Esophagus (tissue), 2 donors: ENCODE measurements at regions not wholly inside any gene's neighbourhood (a gene's known extent, or its start where the extent isn't known, plus 50 kb on each side); places are given as distances from the start of the nearest gene placed in this dataset.
"Not testable (repeated sequence)": the region's sequence is repeated elsewhere in the genome, so short reads cannot be mapped to it uniquely, and the experiment has no call there.

Experiments used
- H3K27ac ChIP-seq, 2 donors: one replicate each; pipeline ENCODE4 v1.5.1; 2013; ENCODE audit warnings: low read depth in 2 of 2, mild to moderate bottlenecking in 2 of 2, inconsistent platforms in 1 of 2, low read length in 1 of 2, moderate library complexity in 1 of 2
- H3K27me3 ChIP-seq, 2 donors: one replicate each; pipeline ENCODE4 v1.6.1; 2013; ENCODE audit warnings: low read length in 2 of 2, control low read depth in 1 of 2, mild to moderate bottlenecking in 1 of 2; ENCODE audit not compliant: insufficient read depth in 2 of 2, control insufficient read depth in 1 of 2
- H3K36me3 ChIP-seq, 2 donors: one replicate each; pipeline ENCODE4 v1.6.1; 2013; ENCODE audit warnings: low read length in 1 of 2; ENCODE audit not compliant: control insufficient read depth in 2 of 2, insufficient read depth in 2 of 2
- H3K4me1 ChIP-seq, 2 donors: one replicate each; pipeline ENCODE4 v1.6.1; 2013; ENCODE audit warnings: low read length in 1 of 2; ENCODE audit not compliant: control insufficient read depth in 2 of 2, insufficient read depth in 2 of 2
- H3K4me3 ChIP-seq, 2 donors: one replicate each; pipeline ENCODE4 v1.5.1; 2013; ENCODE audit warnings: low read length in 2 of 2, mild to moderate bottlenecking in 2 of 2, low read depth in 1 of 2, moderate library complexity in 1 of 2
- H3K9me3 ChIP-seq, 2 donors: one replicate each; pipeline ENCODE4 v1.6.1; 2013; ENCODE audit warnings: mild to moderate bottlenecking in 2 of 2, low read depth in 1 of 2, low read length in 1 of 2, moderate library complexity in 1 of 2; ENCODE audit not compliant: control insufficient read depth in 2 of 2, insufficient read depth in 1 of 2
- WGBS, 2 donors: extraction: QIAGEN DNeasy Blood & Tissue Kit; methylation state at CpG; one replicate each; pipeline ENCODE4 v1.1.7; 2013; 5-methylcytosine and 5-hydroxymethylcytosine counted together
- donor health status: healthy with polysubstance abuse.
- donor health status: Bipolar disorder and iron deficiency.

- Histone ChIP-seq H3K4me3 (no peak overlapping the region), H3K27me3 (no peaks in the 10 kb centered on the region), H3K27ac (peak overlapping the region; percentile 44 to 63), H3K36me3 (no peaks in the 10 kb centered on the region), H3K9me3 (no peaks in the 10 kb centered on the region), H3K4me1 (no peaks in the 10 kb centered on the region)
- 49 to 54% methylated on average over 7 of the region's 7 CpGs for WGBS, 2 donors
Measured at GRCh38 chr2:38146275-38146906, 70.4 kb upstream of the CYP1B1 start.

- no peak overlapping the region for H3K27ac ChIP-seq
- H3K9me3 ChIP-seq, result no peaks in the 10 kb centered on the region
- H3K4me3 ChIP-seq, result no peak overlapping the region
- no peaks in the 10 kb centered on the region for H3K36me3 ChIP-seq
- no peaks in the 10 kb centered on the region for H3K4me1 ChIP-seq
- H3K27me3 ChIP-seq, result no peaks in the 10 kb centered on the region
- 88 to 89% methylated on average over 3 of the region's 3 CpGs for WGBS, 2 donors
Measured at GRCh38 chr2:38145236-38145635, 69.3 kb upstream of the CYP1B1 start.

GRCh38 chr2:38142627-38143026 lies 66.7 kb upstream of the CYP1B1 start:
- 90 to 91% methylated on average over 4 of the region's 4 CpGs for WGBS, 2 donors

GRCh38 chr2:38141501-38141900 lies 65.5 kb upstream of the CYP1B1 start:
- no peaks in the 10 kb centered on the region for H3K36me3 ChIP-seq
- H3K9me3 ChIP-seq, result no peaks in the 10 kb centered on the region
- WGBS, 2 donors, result 83 to 87% methylated on average over 4 of the region's 4 CpGs
- H3K4me3 ChIP-seq, result no peak overlapping the region
- H3K4me1 ChIP-seq, result no peaks in the 10 kb centered on the region
- no peaks in the 10 kb centered on the region for H3K27me3 ChIP-seq
- no peak overlapping the region for H3K27ac ChIP-seq

More at GRCh38 chr2:38142627-38143026, 66.7 kb upstream of the CYP1B1 start:
- Histone ChIP-seq H3K9me3 (no peaks in the 10 kb centered on the region), H3K27me3 (no peaks in the 10 kb centered on the region), H3K4me3 (no peak overlapping the region), H3K27ac (no peak overlapping the region), H3K4me1 (no peaks in the 10 kb centered on the region), H3K36me3 (no peaks in the 10 kb centered on the region)

GRCh38 chr2:38138996-38139395 lies 63.0 kb upstream of the CYP1B1 start:
- H3K27ac ChIP-seq, result no peak overlapping the region
- no peaks in the 10 kb centered on the region for H3K36me3 ChIP-seq
- no peak overlapping the region for H3K4me3 ChIP-seq
- no peaks in the 10 kb centered on the region for H3K9me3 ChIP-seq
- 84 to 92% methylated on average over 6 of the region's 6 CpGs for WGBS, 2 donors
- no peaks in the 10 kb centered on the region for H3K4me1 ChIP-seq
- H3K27me3 ChIP-seq, result no peaks in the 10 kb centered on the region

- WGBS, 2 donors, result 93 to 95% methylated on average over 10 of the region's 10 CpGs
Measured at GRCh38 chr2:38138419-38138818, 62.5 kb upstream of the CYP1B1 start.

GRCh38 chr2:38137958-38138357 lies 62.0 kb upstream of the CYP1B1 start:
- not testable (repeated sequence) for H3K36me3 ChIP-seq, H3K27me3 ChIP-seq, H3K4me1 ChIP-seq, H3K9me3 ChIP-seq, H3K27ac ChIP-seq, H3K4me3 ChIP-seq
- WGBS, 2 donors, result 85 to 92% methylated on average over 11 to 12 of the region's 12 CpGs

More at GRCh38 chr2:38138419-38138818, 62.5 kb upstream of the CYP1B1 start:
- Histone ChIP-seq H3K36me3 (no peaks in the 10 kb centered on the region), H3K9me3 (no peaks in the 10 kb centered on the region), H3K27me3 (no peaks in the 10 kb centered on the region), H3K4me1 (no peaks in the 10 kb centered on the region), H3K27ac (no peak overlapping the region), H3K4me3 (no peak overlapping the region)

GRCh38 chr2:38131676-38132075 lies 55.7 kb upstream of the CYP1B1 start:
- Histone ChIP-seq H3K36me3 (no peaks in the 10 kb centered on the region), H3K27me3 (no peaks in the 10 kb centered on the region), H3K27ac (no peak overlapping the region), H3K4me3 (no peak overlapping the region), H3K4me1 (no peaks in the 10 kb centered on the region), H3K9me3 (peaks cover 3% of the 10 kb centered on the region in 2 donors)
- WGBS, 2 donors, result 92 to 100% methylated on average over 2 of the region's 2 CpGs

- peaks cover 3% of the 10 kb centered on the region in 2 donors for H3K9me3 ChIP-seq
- H3K27ac ChIP-seq, result no peak overlapping the region
- H3K27me3 ChIP-seq, result no peaks in the 10 kb centered on the region
- no peaks in the 10 kb centered on the region for H3K36me3 ChIP-seq
- no peak overlapping the region for H3K4me3 ChIP-seq
- 70 to 78% methylated on average over 3 of the region's 3 CpGs for WGBS, 2 donors
- H3K4me1 ChIP-seq, result no peaks in the 10 kb centered on the region
Measured at GRCh38 chr2:38130876-38131275, 54.9 kb upstream of the CYP1B1 start.

- H3K9me3 ChIP-seq, result peaks cover 3% of the 10 kb centered on the region in 2 donors
- H3K4me3 ChIP-seq, result no peak overlapping the region
- no peaks in the 10 kb centered on the region for H3K4me1 ChIP-seq
- WGBS, 2 donors, result 72 to 73% methylated on average over 3 of the region's 3 CpGs
- H3K27ac ChIP-seq, result no peak overlapping the region
- no peaks in the 10 kb centered on the region for H3K27me3 ChIP-seq
- peaks cover 0 to 2% of the 10 kb centered on the region in 2 donors for H3K36me3 ChIP-seq
Measured at GRCh38 chr2:38129987-38130386, 54.0 kb upstream of the CYP1B1 start.
